A673 (cell line): ENCODE measurements at regions not wholly inside any gene's neighbourhood (a gene's known extent, or its start where the extent isn't known, plus 50 kb on each side); places are given as distances from the start of the nearest gene placed in this dataset.

ENCODE experiments used
- BruUV-seq: library from RNA; stranded (reverse); fragments of 400-500 nt; replicated peaks from 2 replicates; lab custom pipeline; 2021; lab: Mats Ljungman, UMichigan
- CTCF ChIA-PET: fragments of 300-600 bp; sonication (Branson Sonifier 250); formaldehyde crosslinking; loops from one replicate; lab custom pipeline; 2022; ENCODE audit warnings: antibody characterized with exemption; lab: Charles Lee
- POLR2A ChIA-PET: fragments of 300-600 bp; sonication (Branson Sonifier 250); formaldehyde crosslinking; loops from one replicate; lab custom pipeline; 2022; ENCODE audit warnings: antibody characterized with exemption; ENCODE audit not compliant: low non-redundant PET; lab: Charles Lee
- DNase-seq: peaks from one replicate; pipeline ENCODE4 v3.0.0-alpha.2; 2015; ENCODE audit warnings: low spot score
- H3K27ac ChIP-seq: fragments of 200-600 bp; sonication (generic); 2 replicates; pipeline ENCODE4 v1.5.1; 2016; ENCODE audit warnings: mixed run types, low read depth, mild to moderate bottlenecking, mixed read lengths, antibody characterized with exemption, low read length; ENCODE audit not compliant: poor library complexity, severe bottlenecking
- H3K27me3 ChIP-seq: fragments of 200-600 bp; sonication (generic); replicated peaks from 2 replicates; pipeline ENCODE4 v1.6.1; 2017; ENCODE audit warnings: mixed run types, low read depth, mild to moderate bottlenecking, mixed read lengths, antibody characterized with exemption, low read length; ENCODE audit not compliant: insufficient read depth, poor library complexity
- H3K36me3 ChIP-seq: fragments of 200-600 bp; sonication (generic); 2 replicates; pipeline ENCODE4 v1.6.1; 2016; ENCODE audit warnings: mixed run types, mild to moderate bottlenecking, mixed read lengths, antibody characterized with exemption, low read length; ENCODE audit not compliant: insufficient read depth, poor library complexity, severe bottlenecking
- H3K4me1 ChIP-seq: fragments of 200-600 bp; sonication (generic); 2 replicates; pipeline ENCODE4 v1.6.1; 2017; ENCODE audit warnings: mixed run types, mild to moderate bottlenecking, mixed read lengths, antibody characterized with exemption, low read length; ENCODE audit not compliant: insufficient read depth, poor library complexity, severe bottlenecking
- H3K4me3 ChIP-seq: fragments of 200-600 bp; sonication (generic); 2 replicates; pipeline ENCODE4 v1.5.1; 2016; ENCODE audit warnings: low read depth, mixed run types, mild to moderate bottlenecking, mixed read lengths, low read length; ENCODE audit not compliant: poor library complexity, severe bottlenecking
- H3K9me3 ChIP-seq: fragments of 200-600 bp; sonication (generic); 2 replicates; pipeline ENCODE4 v1.6.1; 2016; ENCODE audit warnings: mixed run types, low read depth, mild to moderate bottlenecking, mixed read lengths, antibody characterized with exemption, low read length; ENCODE audit not compliant: poor library complexity, severe bottlenecking
- EZH2 ChIP-seq: fragments of 200-600 bp; sonication (generic); IDR thresholded peaks from 2 replicates; pipeline ENCODE4 v1.6.1; 2017; ENCODE audit warnings: borderline replicate concordance, low read depth, mild to moderate bottlenecking, mixed read lengths, antibody characterized with exemption, low read length; ENCODE audit not compliant: poor library complexity, severe bottlenecking
- intact Hi-C: fragments of 100-400 bp; cut with micrococcal nuclease; formaldehyde crosslinking; loops from one replicate; pipeline ENCODE4 v1.10.0; 2022; ENCODE audit not compliant: unreplicated experiment
- TF ChIP-seq, protein P1 (sequence below): fragments of 300-800, 200-600 bp; sonication (generic); conservative IDR thresholded peaks from 2 replicates; pipeline ENCODE4 v1.5.1; 2017; ENCODE audit warnings: low read depth, mild to moderate bottlenecking, antibody characterized with exemption, low read length, moderate library complexity, mixed read lengths

DNA sequence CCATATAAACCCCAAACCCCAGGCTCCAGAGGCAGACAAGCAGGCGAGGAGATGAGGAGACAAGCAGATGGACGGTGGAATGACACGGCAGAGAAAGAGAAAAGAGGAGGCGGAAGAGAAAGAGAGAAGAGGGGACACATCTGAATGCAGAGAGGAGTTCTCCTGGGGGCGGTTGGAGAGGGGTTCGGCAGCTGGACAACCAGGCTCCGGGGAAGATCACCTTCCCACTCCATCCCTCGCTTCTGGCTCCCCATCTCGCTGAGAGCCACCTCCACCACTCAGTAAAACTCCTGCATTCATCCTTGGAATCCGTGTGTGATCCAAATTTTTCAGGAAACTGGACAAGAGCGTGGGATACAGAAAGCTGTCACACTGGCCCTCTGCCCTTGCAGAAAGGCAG lies 966.7 kb upstream of the NXPH2 start:
- no TSS peak for BruUV-seq
- Histone ChIP-seq H3K27me3 (no peaks in the 10 kb centered on the region), H3K36me3 (no peaks in the 10 kb centered on the region), H3K9me3 (no peaks in the 10 kb centered on the region), H3K4me3 (no peak overlapping the region), H3K27ac (no peak overlapping the region), H3K4me1 (no peaks in the 10 kb centered on the region)
- ChIA-PET POLR2A (no interaction called here), CTCF (no interaction called here)
- DNase-seq, result no peak
- TF ChIP-seq, protein P1, sequence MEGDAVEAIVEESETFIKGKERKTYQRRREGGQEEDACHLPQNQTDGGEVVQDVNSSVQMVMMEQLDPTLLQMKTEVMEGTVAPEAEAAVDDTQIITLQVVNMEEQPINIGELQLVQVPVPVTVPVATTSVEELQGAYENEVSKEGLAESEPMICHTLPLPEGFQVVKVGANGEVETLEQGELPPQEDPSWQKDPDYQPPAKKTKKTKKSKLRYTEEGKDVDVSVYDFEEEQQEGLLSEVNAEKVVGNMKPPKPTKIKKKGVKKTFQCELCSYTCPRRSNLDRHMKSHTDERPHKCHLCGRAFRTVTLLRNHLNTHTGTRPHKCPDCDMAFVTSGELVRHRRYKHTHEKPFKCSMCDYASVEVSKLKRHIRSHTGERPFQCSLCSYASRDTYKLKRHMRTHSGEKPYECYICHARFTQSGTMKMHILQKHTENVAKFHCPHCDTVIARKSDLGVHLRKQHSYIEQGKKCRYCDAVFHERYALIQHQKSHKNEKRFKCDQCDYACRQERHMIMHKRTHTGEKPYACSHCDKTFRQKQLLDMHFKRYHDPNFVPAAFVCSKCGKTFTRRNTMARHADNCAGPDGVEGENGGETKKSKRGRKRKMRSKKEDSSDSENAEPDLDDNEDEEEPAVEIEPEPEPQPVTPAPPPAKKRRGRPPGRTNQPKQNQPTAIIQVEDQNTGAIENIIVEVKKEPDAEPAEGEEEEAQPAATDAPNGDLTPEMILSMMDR, result no peak
- TF ChIP-seq EZH2, result no peak
- intact Hi-C loops, result no loop called here

- TF ChIP-seq, protein P1, result no peak
- TF ChIP-seq EZH2, result no peak
- CTCF ChIA-PET, result no interaction called here
- BruUV-seq, result no TSS peak
Measured at GRCh38 chr2:139744273-139744672, 964.1 kb upstream of the NXPH2 start.

GRCh38 chr2:139742216-139743172 lies 962.3 kb upstream of the NXPH2 start:
- ChIA-PET POLR2A (no interaction called here), CTCF (no interaction called here)
- no peak overlapping the region for H3K4me3 ChIP-seq
- H3K27ac ChIP-seq, result no peak overlapping the region
- H3K27me3 ChIP-seq, result no peaks in the 10 kb centered on the region
- intact Hi-C loops, result no loop called here
- H3K4me1 ChIP-seq, result no peaks in the 10 kb centered on the region
- BruUV-seq, result no TSS peak
- H3K9me3 ChIP-seq, result no peaks in the 10 kb centered on the region
- DNase-seq, result no peak
- H3K36me3 ChIP-seq, result no peaks in the 10 kb centered on the region
- TF ChIP-seq EZH2, result no peak
- TF ChIP-seq, protein P1, result no peak

More at GRCh38 chr2:139744273-139744672, 964.1 kb upstream of the NXPH2 start:
- Histone ChIP-seq H3K9me3 (no peaks in the 10 kb centered on the region), H3K36me3 (no peaks in the 10 kb centered on the region), H3K27ac (no peak overlapping the region), H3K4me3 (no peak overlapping the region), H3K27me3 (no peaks in the 10 kb centered on the region), H3K4me1 (no peaks in the 10 kb centered on the region)
- POLR2A ChIA-PET, result interaction anchor here (0.7 kb wide), 1 partner anchor 10 kb away, joined by 3 read pairs; no protein-coding TSS in a partner anchor
- DNase-seq, result no peak
- intact Hi-C loops, result no loop called here
